CD4-positive, alpha-beta T cell (primary cell): ENCODE measurements at regions not wholly inside any gene's neighbourhood (a gene's known extent, or its start where the extent isn't known, plus 50 kb on each side); places are given as distances from the start of the nearest gene placed in this dataset.
A peak's percentile ranks its signal among the peaks of the same experiment; 100 is the strongest.

ENCODE experiments used
- ATAC-seq: fragments of 200-7000 bp; cut with Tn5 transposase; one replicate; pipeline ENCODE4 v1.10.0; 2022; ENCODE audit warnings: mild to moderate bottlenecking; ENCODE audit not compliant: poor library complexity
- CTCF ChIA-PET: fragments of 350-600 bp; sonication (Branson Sonifier 250); formaldehyde crosslinking; loops from one replicate; lab custom pipeline; 2021; ENCODE audit warnings: antibody characterized with exemption, inconsistent platforms; lab: Charles Lee
- POLR2A ChIA-PET: fragments of 350-600 bp; sonication (Branson Sonifier 250); formaldehyde crosslinking; loops from one replicate; lab custom pipeline; 2021; ENCODE audit warnings: antibody characterized with exemption, inconsistent platforms; lab: Charles Lee
- DNase-seq, 14 experiments: peaks; one replicate each; pipeline ENCODE4 v3.0.0-alpha.2; 2013 to 2020; ENCODE audit warnings: mixed read lengths in 2 of 14
- H3K27ac ChIP-seq, 2 donors: one replicate each; pipeline versions ENCODE4 v1.5.1 to v1.7.0; 2013; ENCODE audit warnings: low read length in 2 of 2, low read depth in 1 of 2, mild to moderate bottlenecking in 1 of 2
- H3K27me3 ChIP-seq, 2 experiments: 1 replicate in 1 of 2; 2 replicates in 1 of 2; pipeline versions ENCODE4 v1.6.1 to v1.7.0; 2013; ENCODE audit warnings: low read length in 2 of 2, control low read depth in 1 of 2, mild to moderate bottlenecking in 1 of 2, moderate library complexity in 1 of 2; ENCODE audit not compliant: insufficient read depth in 2 of 2, control insufficient read depth in 1 of 2
- H3K36me3 ChIP-seq: one replicate; pipeline ENCODE4 v1.6.1; 2013; ENCODE audit warnings: low read length, control low read depth; ENCODE audit not compliant: insufficient read depth
- H3K4me1 ChIP-seq: one replicate; pipeline ENCODE4 v1.6.1; 2013; ENCODE audit warnings: low read length, control low read depth; ENCODE audit not compliant: insufficient read depth
- H3K4me3 ChIP-seq: one replicate; pipeline ENCODE4 v1.5.1; 2013; ENCODE audit warnings: mild to moderate bottlenecking, low read length, moderate library complexity
- H3K9me3 ChIP-seq, 2 experiments: 1 replicate in 1 of 2; 2 replicates in 1 of 2; pipeline versions ENCODE4 v1.6.1 to v1.7.0; 2013; ENCODE audit warnings: low read length in 2 of 2, mild to moderate bottlenecking in 2 of 2, control low read depth in 1 of 2, moderate library complexity in 1 of 2; ENCODE audit not compliant: control insufficient read depth in 1 of 2, insufficient read depth in 1 of 2
- H3K27ac Mint-ChIP-seq: one replicate; pipeline ENCODE4 v1.8.0; 2020; ENCODE audit warnings: mixed read lengths
- H3K27me3 Mint-ChIP-seq: one replicate; pipeline ENCODE4 v1.8.0; 2021; ENCODE audit warnings: mixed read lengths
- H3K36me3 Mint-ChIP-seq: one replicate; pipeline ENCODE4 v1.8.0; 2021; ENCODE audit warnings: low read depth, mixed read lengths
- H3K4me1 Mint-ChIP-seq: one replicate; pipeline ENCODE4 v1.8.0; 2021; ENCODE audit warnings: low read depth, mixed read lengths
- H3K4me3 Mint-ChIP-seq: one replicate; pipeline ENCODE4 v1.8.0; 2020; ENCODE audit warnings: mild to moderate bottlenecking, mixed read lengths
- H3K9me3 Mint-ChIP-seq: one replicate; pipeline ENCODE4 v1.8.0; 2020; ENCODE audit warnings: mixed read lengths
- CTCF ChIP-seq: fragments of 200-600 bp; IDR thresholded peaks from one replicate; pipeline ENCODE4 v1.8.0; 2022; ENCODE audit warnings: antibody characterized with exemption, mild to moderate bottlenecking
- intact Hi-C, 2 experiments: fragments of 100-400 bp; cut with DNase I in 1 of 2; cut with micrococcal nuclease in 1 of 2; formaldehyde crosslinking; loops; one replicate each; pipeline versions ENCODE4 v1.15.1 to v1.9.0; 2023 to 2025; cut with DNase I, micrococcal nuclease

GRCh38 chr12:70033310-70033709 lies 208.3 kb downstream of the MYRFL start:
- H3K27me3 Mint-ChIP-seq: no peaks in the 10 kb centered on the region
- POLR2A ChIA-PET: no interaction called here
- Histone ChIP-seq H3K4me1 (no peaks in the 10 kb centered on the region), H3K27me3 (no peaks in the 10 kb centered on the region), H3K36me3 (no peaks in the 10 kb centered on the region), H3K9me3 (no peaks in the 10 kb centered on the region), H3K4me3 (no peak overlapping the region), H3K27ac (no peak overlapping the region)
- H3K9me3 Mint-ChIP-seq: no peaks in the 10 kb centered on the region
- no peak for TF ChIP-seq CTCF
- DNase-seq (peak in 1 of 14 experiments; percentile 3), ATAC-seq (no peak)
- CTCF ChIA-PET: no interaction called here
- H3K4me3 Mint-ChIP-seq: no peak overlapping the region
- H3K27ac Mint-ChIP-seq: no peak overlapping the region
- H3K4me1 Mint-ChIP-seq: no peaks in the 10 kb centered on the region
- H3K36me3 Mint-ChIP-seq: no peaks in the 10 kb centered on the region
- intact Hi-C loops: loop anchor here in 1 of 2 experiments (10.0 kb wide), 1 partner anchor 411 kb away; no protein-coding TSS in a partner anchor

- ChIA-PET POLR2A (no interaction called here), CTCF (no interaction called here)
- Histone ChIP-seq H3K9me3 (no peaks in the 10 kb centered on the region), H3K4me3 (no peak overlapping the region), H3K36me3 (no peaks in the 10 kb centered on the region), H3K27me3 (no peaks in the 10 kb centered on the region), H3K27ac (no peak overlapping the region), H3K4me1 (no peaks in the 10 kb centered on the region)
- Mint-ChIP-seq H3K27ac (no peak overlapping the region), H3K4me1 (no peaks in the 10 kb centered on the region), H3K4me3 (no peak overlapping the region), H3K9me3 (no peaks in the 10 kb centered on the region), H3K36me3 (no peaks in the 10 kb centered on the region), H3K27me3 (no peaks in the 10 kb centered on the region)
- no peak for DNase-seq
- intact Hi-C loops: no loop called here
- no peak for ATAC-seq
- TF ChIP-seq CTCF: no peak
Measured at GRCh38 chr12:70040141-70040540, 203.1 kb upstream of the CNOT2 start.

DNA sequence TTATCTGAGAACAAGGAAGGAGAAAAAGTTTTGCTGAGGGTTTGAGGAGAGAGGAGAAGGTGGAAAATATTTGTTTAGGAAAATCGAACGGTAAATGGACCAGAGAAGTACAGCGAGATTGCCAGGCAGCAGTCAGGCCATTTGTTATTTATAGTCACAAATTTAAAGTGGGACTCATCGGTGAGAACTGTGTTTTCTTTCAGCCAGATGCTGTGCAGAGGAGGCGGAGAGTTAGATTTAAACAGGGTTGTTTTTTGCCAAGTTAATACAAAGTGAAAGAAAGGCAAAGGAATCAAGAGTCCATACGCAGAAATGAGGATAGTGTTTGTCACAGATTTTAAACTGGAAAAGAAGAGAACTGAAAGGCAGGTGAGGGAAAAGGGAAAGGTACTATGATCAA lies 200.6 kb upstream of the CNOT2 start:
- ChIA-PET POLR2A (no interaction called here), CTCF (no interaction called here)
- no peak overlapping the region for H3K27ac Mint-ChIP-seq
- H3K4me3 ChIP-seq: no peak overlapping the region
- DNase-seq (no peak), ATAC-seq (no peak)
- H3K27ac ChIP-seq: no peak overlapping the region
- no peaks in the 10 kb centered on the region for H3K36me3 ChIP-seq
- H3K27me3 ChIP-seq: peaks cover 0 to 3% of the 10 kb centered on the region in 2 experiments
- no peak for TF ChIP-seq CTCF
- intact Hi-C loops: no loop called here
- H3K27me3 Mint-ChIP-seq: no peaks in the 10 kb centered on the region
- H3K36me3 Mint-ChIP-seq: no peaks in the 10 kb centered on the region
- no peaks in the 10 kb centered on the region for H3K9me3 Mint-ChIP-seq
- no peaks in the 10 kb centered on the region for H3K4me1 Mint-ChIP-seq
- H3K4me1 ChIP-seq: no peaks in the 10 kb centered on the region
- H3K9me3 ChIP-seq: no peaks in the 10 kb centered on the region
- H3K4me3 Mint-ChIP-seq: no peak overlapping the region
